ENCODE measurements at regions not wholly inside any gene's neighbourhood (a gene's known extent, or its start where the extent isn't known, plus 50 kb on each side); places are given as distances from the start of the nearest gene placed in this dataset.
"Not testable (repeated sequence)": the region's sequence is repeated elsewhere in the genome, so short reads cannot be mapped to it uniquely, and the experiment has no call there.

DNA sequence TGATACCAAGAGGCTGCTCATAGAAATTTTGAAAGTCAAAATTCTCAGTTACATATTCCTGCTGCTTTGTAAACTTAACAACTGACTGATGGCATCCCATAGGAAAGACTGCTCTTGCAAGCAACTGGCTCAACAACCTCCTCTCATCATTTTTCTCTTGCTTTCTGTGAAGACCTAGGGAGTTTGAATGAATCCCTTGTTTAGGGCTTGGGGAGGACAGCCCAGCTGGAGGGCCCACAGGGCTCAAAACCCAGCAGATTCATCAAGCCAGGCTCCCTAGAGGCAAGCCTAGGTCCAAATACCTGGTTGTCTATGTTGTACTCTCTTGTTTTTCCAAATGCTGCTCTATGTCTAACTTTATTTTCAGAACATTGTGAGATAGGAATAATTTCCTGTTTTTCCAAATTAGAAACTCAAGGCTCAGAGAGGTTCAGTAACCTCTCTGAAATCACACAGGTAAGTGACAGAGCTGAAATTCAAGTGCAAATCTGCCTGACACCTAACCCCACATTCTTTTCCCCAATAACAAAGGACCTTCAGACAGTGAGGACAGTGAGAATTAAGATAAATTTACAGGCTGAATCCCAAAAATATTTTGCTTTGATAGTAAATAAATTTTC lies 558.9 kb upstream of the KLF4 start:
- ATAC-seq (no peak), DNase-seq (ENCODE audit: low spot score) (no peak)
- intact Hi-C loops (cut with DNase I): no loop called here

GRCh38 chr9:108047777-108048176 lies 558.2 kb upstream of the KLF4 start:
- ATAC-seq; intact Hi-C loops (cut with DNase I); DNase-seq (ENCODE audit: low spot score): not testable (repeated sequence)

- intact Hi-C loops (cut with DNase I): no loop called here
- DNase-seq (ENCODE audit: low spot score) (no peak), ATAC-seq (no peak)
Measured at GRCh38 chr9:108047264-108047663, 557.7 kb upstream of the KLF4 start.

DNA sequence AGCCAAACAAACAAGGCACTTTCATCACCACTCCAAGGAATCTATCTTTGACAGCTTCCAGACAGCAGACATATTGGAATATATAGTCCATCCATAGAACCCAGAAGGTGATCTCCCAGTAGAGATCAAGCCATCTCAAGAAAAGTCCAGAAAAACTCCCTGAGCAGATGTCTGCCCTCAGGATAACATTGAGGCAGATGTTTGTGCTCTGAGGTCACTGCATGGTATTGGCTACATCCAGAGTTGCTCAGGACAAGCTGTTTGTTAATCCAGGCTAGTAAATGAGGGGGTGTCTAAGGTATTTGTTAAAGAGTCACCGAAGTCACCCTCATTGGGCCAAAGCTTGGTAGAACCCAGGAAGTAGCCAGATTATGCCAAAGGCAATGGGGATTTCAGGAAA lies 556.3 kb upstream of the KLF4 start:
- DNase-seq (ENCODE audit: low spot score) (no peak), ATAC-seq (no peak)
- intact Hi-C loops (cut with DNase I): no loop called here

DNA sequence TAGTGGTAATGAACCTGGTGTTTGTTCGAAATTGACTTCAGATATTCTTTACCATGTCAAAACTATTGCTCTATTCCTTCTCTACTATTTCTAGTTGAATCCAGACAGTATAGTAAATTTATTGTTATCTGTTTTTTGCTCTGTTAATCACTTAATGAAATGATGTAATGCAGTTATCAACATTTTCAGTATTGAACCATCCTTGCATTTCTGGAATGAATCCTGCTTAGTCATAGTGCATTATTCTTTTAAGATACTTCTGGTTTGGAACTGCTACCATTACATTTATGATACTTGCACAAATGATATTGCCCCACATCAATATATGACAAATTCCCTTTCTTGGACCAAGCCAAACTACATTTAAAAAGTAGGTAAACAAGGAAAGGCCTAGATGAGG lies 554.0 kb upstream of the KLF4 start:
- ATAC-seq: no peak
- no peak for DNase-seq (ENCODE audit: low spot score)
- intact Hi-C loops (cut with DNase I): no loop called here

GRCh38 chr9:108041551-108041950 lies 552.0 kb upstream of the KLF4 start:
- DNase-seq (ENCODE audit: low spot score) (no peak), ATAC-seq (no peak)
- intact Hi-C loops (cut with DNase I): no loop called here

- intact Hi-C loops (cut with DNase I): no loop called here
- ATAC-seq (no peak), DNase-seq (ENCODE audit: low spot score) (no peak)
Measured at GRCh38 chr9:108040783-108041182, 551.2 kb upstream of the KLF4 start.

DNA sequence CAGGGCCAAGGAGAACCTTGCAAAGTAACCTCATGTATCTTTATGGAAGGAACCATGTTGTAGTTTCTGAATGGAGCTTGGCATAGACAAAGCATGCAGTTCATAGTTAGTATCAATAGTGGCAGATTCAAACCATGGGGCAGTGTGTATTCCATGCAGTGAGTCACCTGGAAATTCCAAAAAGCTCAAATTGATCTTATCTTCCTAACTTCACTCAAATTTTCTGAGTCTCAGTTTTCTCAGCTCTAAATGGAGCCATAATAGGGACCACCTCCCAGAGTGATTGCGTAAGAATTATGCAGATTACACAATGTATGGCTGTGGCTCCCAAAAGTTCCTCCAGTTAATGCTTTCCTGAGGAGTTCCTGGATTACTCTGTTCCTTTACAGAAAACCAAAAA lies 549.9 kb upstream of the KLF4 start:
- intact Hi-C loops (cut with DNase I): no loop called here
- DNase-seq (ENCODE audit: low spot score): no peak
- ATAC-seq: no peak

GRCh38 chr9:108039012-108039411 lies 549.4 kb upstream of the KLF4 start:
- DNase-seq (ENCODE audit: low spot score) (no peak), ATAC-seq (no peak)
- intact Hi-C loops (cut with DNase I): no loop called here

- intact Hi-C loops (cut with DNase I): no loop called here
- no peak for DNase-seq (ENCODE audit: low spot score)
- ATAC-seq: peak; percentile 82
Measured at GRCh38 chr9:108035487-108035886, 545.9 kb upstream of the KLF4 start.

DNA sequence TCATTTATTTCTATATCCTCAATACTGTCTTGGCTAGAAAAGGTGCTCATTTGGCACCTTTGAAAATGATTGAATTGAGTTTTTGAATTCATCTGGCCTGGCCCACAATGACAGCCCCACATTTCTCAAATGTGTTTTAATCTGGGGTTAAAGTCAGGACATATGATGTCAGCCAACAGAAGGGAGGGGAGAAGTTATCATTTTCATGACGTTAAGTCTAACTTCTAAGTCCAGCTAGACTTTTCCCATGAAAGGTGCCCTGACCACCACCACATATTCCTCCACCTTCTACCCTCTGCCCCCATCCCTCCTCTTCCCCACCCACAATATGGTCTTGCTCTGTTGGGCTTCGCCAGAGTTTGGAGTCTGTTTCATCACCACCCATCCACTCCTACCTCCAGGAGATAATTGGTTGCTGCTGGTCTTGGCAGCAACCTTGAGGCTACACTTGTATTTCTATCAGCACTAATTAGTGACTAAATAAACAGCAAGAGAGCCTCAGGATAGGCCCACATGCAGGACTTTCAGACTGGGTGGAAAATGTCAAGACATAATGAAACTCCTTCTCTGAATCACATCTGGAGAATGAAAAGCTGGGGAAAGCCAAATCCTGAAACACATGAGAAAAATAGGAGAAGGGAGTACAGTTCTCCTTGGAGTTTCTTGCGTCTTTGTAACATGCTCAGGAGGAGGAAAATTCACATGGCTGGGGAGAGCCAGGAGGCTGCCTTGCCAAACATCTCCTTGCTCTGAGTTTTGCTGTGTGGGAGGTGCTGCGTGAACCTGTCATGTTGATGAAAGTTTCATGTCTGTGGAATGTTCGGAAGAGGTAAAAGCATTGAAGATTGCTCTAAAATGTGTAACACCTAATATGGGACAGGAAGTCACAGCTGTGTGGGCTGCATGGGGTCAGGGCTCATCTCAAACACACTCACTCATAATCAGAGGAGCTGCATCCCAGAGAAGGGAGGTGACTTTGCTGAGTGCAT lies 544.7 kb upstream of the KLF4 start:
- no peak for DNase-seq (ENCODE audit: low spot score)
- intact Hi-C loops (cut with DNase I): no loop called here
- peak; percentile 71 for ATAC-seq

- DNase-seq (ENCODE audit: low spot score); ATAC-seq; intact Hi-C loops (cut with DNase I): not testable (repeated sequence)
Measured at GRCh38 chr9:108032079-108032478, 542.5 kb upstream of the KLF4 start.

DNA sequence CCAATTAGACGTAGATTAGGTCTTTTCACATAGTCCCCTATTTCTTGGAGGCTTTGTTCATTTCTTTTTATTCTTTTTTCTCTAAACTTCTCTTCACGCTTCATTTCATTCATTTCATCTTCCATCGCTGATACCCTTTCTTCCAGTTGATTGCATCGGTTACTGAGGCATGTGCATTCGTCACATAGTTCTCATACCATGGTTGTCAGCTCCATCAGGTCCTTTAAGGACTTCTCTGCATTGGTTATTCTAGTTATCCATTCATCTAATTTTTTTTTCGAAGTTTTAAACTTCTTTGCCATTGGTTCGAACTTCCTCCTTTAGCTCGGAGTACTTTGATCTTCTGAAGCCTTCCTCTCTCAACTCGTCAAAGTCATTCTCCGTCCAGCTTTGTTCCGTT lies 541.7 kb upstream of the KLF4 start:
- ATAC-seq; DNase-seq (ENCODE audit: low spot score); intact Hi-C loops (cut with DNase I): not testable (repeated sequence)

DNA sequence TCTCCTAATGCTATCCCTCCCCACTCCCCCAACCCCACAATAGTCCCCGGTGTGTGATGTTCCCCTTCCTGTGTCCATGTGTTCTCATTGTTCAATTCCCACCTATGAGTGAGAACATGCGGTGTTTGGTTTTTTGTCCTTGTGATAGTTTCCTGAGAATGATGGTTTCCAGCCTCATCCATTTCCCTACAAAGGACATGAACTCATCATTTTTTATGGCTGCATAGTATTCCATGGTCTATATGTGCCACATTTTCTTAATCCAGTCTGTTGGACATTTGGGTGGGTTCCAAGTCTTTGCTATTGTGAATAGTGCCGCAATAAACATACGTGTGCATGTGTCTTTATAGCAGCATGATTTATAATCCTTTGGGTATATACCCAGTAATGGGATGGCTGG lies 537.1 kb upstream of the KLF4 start:
- DNase-seq (ENCODE audit: low spot score); intact Hi-C loops (cut with DNase I); ATAC-seq: not testable (repeated sequence)

DNA sequence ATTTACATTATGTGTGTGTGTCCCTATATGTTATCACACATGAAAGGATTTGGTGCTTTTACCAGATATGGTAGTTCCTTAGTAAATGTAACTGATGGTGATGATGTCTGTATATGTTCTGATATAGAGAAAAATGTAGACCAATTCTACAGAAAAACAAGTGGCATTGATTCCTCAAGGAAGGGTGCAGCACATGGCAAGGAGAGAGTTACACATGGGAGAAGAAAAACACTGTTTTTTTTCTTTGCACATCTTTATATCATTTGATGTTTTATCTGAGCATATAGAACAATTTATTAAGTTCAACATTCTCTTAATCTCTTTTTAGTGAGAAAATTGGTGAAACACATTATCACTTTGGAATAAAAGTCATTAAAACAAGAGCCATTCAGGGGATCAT lies 535.0 kb upstream of the KLF4 start:
- intact Hi-C loops (cut with DNase I): no loop called here
- ATAC-seq (no peak), DNase-seq (ENCODE audit: low spot score) (no peak)

GRCh38 chr9:108022246-108022935 lies 532.8 kb upstream of the KLF4 start:
- ATAC-seq: no peak
- no peak for DNase-seq (ENCODE audit: low spot score)
- intact Hi-C loops (cut with DNase I): no loop called here

DNA sequence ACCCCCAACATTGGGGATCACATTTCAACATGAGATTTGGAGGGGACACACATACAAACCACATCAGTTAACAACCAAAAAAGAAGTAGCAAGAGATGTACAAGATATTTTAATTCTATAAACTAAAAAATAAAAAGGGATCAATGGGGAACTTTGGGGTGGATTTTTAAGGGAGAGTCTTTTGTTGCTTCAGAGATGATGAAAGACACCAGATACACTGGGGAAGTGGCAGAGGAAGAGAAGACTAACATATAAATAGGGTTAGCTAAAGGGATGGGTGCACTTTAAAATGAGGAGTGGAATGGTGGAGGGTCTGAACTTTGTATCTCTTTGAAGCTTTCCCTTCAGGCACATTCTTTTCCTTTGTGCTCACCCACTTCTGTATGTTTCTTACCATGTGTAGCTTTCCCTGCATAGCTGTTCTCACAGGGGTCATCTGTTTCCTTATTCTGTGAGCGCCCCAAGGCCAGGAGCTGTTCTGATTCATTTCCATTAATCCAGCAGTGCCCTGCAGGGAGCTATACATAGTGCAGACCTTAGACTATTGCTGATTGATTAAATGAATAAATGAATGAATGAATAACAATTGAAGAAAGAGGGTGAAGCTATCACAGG lies 531.6 kb upstream of the KLF4 start:
- no peak for DNase-seq (ENCODE audit: low spot score)
- intact Hi-C loops (cut with DNase I): no loop called here
- no peak for ATAC-seq

GRCh38 chr9:108019821-108020220 lies 530.3 kb upstream of the KLF4 start:
- intact Hi-C loops (cut with DNase I): no loop called here
- DNase-seq (ENCODE audit: low spot score) (no peak), ATAC-seq (no peak)

GRCh38 chr9:108017671-108018070 lies 528.1 kb upstream of the KLF4 start:
- DNase-seq (ENCODE audit: low spot score) (no peak), ATAC-seq (no peak)
- intact Hi-C loops (cut with DNase I): no loop called here
